GM11168 (cell line): ENCODE measurements at regions not wholly inside any gene's neighbourhood (a gene's known extent, or its start where the extent isn't known, plus 50 kb on each side); places are given as distances from the start of the nearest gene placed in this dataset.

Experiments used
- in situ Hi-C: fragments of 300-500 bp; cut with MboI; formaldehyde crosslinking; loops from one replicate; pipeline ENCODE4 v1.12.0; 2022; ENCODE audit warnings: low sequenced_read_pairs; ENCODE audit not compliant: unreplicated experiment

DNA sequence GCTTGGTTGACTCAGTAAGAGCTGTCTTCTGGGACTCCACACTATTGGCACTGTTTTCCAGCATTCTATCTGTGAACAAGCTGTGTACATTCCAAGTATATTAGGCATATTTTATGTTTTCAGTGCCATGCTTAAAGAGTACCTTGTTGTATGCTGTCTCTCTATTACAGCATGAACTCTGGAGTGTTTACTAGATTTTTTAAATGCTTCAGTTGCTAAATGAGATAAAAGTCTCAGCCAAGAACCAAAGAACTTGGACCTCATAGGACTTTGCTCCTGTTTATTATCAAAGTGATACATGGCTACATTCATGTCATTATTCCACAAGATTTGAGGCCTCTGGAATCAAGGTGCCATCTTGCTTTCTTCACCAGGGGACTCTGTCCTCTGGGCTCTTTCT, 167.2 kb downstream of the C9orf152 start:
- in situ Hi-C loops, result no loop called here

- in situ Hi-C loops, result no loop called here
Observed at GRCh38 chr9:110041452-110041851, 166.5 kb downstream of the C9orf152 start.

GRCh38 chr9:110047232-110047954, 160.6 kb downstream of the C9orf152 start:
- in situ Hi-C loops, result no loop called here

GRCh38 chr9:110047955-110048402, 160.0 kb downstream of the C9orf152 start:
- in situ Hi-C loops, result no loop called here

- in situ Hi-C loops, result no loop called here
Observed at GRCh38 chr9:110048403-110048975, 159.5 kb downstream of the C9orf152 start.

DNA sequence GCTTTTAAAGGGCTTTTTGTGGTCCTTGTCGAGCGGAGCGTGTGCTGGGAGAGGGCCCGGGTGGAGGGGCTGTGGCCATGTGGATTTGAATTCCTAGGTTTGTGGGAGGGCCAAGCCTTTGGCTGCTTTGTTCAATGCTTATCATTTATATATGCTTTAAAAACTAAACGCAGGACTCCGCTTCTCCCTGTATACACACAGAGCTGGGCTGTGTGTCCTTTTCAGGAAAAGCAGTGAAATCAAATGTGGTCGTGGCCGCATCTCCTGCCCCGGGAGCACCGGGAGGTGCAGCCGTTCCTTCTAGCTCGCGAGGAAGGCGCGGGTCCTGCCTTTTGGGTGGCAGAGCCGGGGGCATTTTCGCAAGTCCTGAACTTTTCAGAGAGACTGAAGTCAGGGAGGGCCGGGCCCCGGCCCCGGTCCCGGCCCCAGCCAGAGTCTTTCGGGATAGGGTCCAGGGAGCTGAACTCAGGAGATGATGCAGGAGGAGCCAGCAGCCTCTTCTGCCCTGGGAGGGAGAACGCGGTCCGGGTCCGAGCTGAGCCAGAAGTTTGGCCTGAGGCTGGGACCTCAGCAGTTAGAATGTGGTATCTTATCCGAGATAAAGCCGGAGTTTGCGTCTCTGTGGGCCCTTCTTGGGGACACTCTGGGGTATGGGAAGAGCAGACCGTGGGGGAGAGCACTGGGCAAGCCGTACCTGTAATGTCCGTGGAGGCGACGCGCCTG, 158.8 kb downstream of the C9orf152 start:
- in situ Hi-C loops, result no loop called here

GRCh38 chr9:110049699-110050450, 158.1 kb downstream of the C9orf152 start:
- in situ Hi-C loops, result loop anchor here (5.0 kb wide), 2 partner anchors 78 to 133 kb away; no protein-coding TSS in a partner anchor

GRCh38 chr9:110050925-110051355, 157.0 kb downstream of the C9orf152 start:
- in situ Hi-C loops, result loop anchor here (5.0 kb wide), 2 partner anchors 79 to 134 kb away; no protein-coding TSS in a partner anchor

- in situ Hi-C loops, result no loop called here
Observed at GRCh38 chr9:110056062-110056461, 151.9 kb downstream of the C9orf152 start.

DNA sequence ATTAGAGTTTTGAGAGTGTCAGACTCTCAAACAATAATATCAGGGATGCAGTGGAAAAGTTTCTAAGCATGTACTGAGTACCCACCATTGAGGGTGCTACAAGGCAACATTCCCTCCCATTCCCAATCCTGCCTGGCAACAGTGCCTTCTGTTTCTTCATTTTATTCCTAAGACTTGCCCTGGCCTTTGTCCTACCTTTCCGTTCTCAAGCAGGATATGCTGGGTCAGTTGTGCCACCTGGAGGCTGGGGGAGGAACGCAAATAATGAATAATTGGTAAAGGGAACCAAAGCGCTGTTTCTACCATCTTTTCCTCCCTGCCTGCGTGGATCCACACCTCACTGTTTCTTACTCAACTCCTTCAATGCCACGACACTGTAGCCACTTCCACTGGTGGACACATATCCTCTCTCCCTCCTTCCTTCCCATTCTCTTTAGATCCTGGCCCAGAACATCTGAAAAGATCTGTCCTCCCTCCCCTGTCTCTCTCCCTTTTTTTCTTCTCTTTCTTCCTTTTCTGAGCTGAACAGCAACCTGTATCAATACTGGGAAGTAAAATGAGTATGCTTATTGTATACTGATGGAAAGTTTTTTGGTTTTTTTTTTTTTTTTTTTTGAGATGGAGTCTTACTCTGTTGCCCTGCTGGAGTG, 149.5 kb downstream of the C9orf152 start:
- in situ Hi-C loops, result no loop called here

DNA sequence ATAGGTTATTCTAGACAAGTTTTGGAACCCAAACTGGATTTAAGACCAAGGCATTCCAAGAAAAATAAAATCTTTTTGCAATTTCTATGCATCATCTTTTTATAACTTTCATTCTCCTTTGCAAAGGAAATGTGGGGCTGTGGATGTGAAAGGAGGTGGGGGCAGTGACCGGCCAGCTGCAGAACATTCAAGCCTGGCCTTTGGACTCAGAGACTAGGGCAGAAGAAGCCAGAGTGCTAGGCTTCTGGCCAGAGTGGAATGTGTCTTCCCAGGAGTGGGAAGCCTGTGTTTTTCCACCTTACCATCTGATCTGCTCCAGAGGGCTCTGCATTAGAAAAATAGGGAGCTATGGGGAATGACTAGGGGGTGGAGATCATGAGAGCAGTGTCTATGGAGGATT, 148.5 kb downstream of the C9orf152 start:
- in situ Hi-C loops, result no loop called here

DNA sequence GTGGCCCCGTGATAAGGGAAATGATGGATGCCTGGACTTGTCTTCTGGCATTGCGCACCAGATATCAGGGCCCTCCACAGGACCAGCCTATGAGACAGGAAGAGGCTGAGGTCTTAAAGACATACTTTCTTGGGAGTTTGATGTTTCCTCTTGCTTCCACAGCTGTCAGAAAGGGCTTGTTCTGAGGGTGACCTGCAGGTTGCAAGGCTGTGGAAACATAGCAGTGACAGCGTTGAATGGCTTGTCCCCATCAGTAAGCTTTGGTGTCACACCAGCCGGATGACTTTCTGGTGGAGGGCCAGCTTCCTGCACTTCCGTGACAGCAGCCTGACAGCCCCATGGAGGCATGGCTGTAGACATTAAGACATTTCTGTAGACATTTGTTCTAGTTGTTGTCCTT, 143.2 kb downstream of the C9orf152 start:
- in situ Hi-C loops, result no loop called here

- in situ Hi-C loops, result no loop called here
Observed at GRCh38 chr9:110065532-110065931, 142.4 kb downstream of the C9orf152 start.

DNA sequence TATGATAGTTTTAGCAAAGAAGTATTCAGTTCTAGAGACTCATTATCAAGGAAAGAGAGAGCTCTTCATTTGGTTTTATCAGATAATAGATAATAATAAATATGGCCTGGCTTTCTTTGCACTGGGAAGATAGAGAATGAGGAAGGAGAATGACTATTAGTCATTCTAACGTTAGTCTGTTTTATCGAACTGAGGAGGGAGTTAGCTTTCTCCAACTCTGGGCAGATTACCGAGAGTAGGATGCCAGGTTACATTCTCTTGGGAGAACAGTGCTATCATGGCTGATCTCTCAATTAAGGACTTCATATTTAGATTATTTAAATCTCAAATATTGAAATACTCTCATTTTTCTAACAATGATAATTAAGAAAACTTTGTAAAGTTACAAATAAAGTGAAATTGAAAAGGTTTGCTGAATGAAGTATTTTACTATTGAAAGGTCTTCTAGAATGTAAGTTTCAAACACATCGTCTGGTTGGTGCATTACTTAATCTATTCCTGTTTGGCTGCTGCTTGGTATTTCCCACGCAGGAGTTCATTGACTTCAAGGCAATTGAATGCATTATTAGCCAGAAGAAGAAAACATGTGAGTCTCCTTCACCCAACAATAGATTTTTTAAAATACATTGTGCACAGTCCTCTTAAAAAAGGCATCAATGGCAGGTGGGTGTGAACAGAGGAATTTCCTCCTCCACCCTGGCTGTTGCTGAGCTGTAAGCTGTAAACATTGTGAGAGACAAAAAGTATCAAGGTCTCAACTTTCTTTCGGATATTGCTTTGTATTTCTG, 140.8 kb downstream of the C9orf152 start:
- in situ Hi-C loops, result no loop called here

DNA sequence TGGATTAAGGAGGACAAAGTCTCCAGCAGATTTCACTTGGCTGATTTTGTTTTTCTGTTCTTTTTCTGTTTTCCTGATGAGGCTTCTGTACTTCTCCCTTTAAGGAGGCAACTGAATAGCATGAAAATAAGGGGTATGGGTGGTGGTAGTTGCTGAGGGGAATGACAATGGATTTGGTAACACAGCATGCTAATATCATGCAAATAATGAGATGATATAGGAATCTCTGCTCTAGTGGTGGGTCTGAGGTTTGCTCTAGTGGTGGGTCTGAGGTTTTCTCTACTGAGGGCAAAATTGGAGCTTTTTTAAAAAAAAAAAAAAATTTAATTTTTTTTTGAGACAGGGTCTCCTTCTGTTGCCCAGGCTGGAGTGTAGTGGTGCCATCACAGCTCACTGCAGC, 139.7 kb downstream of the C9orf152 start:
- in situ Hi-C loops, result no loop called here

DNA sequence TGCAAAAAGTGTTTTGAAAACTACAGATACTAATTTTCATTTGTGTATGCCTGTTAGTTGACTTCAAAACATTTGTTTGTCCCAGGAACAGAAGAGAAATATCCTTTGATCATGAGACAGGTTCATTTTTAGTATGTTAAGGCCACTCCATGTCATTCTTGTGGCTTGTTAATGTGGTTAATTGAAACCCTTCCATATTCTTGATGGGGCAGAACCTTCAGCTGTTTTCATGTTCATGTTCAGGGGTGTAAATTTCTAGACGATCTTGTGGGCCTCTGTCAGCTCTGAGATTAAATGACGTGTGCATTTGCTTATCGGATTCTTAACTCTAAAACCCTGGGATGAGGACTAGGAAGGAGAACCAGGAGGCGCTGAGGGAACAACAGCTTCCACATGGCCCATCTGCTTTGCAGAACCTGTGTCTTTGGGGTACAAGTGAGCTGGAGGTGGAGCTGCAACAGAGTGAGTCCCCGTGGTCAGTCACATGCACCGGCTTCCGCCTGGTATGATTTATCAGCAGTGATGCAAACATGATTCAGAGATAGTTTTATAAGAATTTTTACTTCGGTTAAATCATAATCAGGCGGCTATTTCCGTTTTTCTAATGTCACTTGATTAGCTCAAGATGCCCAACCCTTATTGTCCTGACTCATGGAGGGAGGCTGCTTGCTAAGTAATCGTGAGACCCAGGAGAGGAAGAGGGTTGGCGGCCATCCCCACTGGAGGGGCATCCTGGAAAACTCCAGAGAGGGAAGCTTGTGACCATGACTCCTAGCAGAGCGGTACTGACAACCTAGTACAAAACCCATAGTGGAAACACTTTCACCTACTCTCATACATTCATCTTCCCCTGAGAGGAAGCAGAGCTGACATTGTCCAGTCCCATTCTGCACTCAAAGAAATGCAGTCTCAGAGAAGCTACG, 138.4 kb downstream of the C9orf152 start:
- in situ Hi-C loops, result loop anchor here (10.0 kb wide), 1 partner anchor 75 kb away; no protein-coding TSS in a partner anchor

GRCh38 chr9:110072597-110073355, 135.2 kb downstream of the C9orf152 start:
- in situ Hi-C loops, result loop anchor here (10.0 kb wide), 1 partner anchor 72 kb away; no protein-coding TSS in a partner anchor
